ENCODE measurements at regions not wholly inside any gene's neighbourhood (a gene's known extent, or its start where the extent isn't known, plus 50 kb on each side); places are given as distances from the start of the nearest gene placed in this dataset.

DNA sequence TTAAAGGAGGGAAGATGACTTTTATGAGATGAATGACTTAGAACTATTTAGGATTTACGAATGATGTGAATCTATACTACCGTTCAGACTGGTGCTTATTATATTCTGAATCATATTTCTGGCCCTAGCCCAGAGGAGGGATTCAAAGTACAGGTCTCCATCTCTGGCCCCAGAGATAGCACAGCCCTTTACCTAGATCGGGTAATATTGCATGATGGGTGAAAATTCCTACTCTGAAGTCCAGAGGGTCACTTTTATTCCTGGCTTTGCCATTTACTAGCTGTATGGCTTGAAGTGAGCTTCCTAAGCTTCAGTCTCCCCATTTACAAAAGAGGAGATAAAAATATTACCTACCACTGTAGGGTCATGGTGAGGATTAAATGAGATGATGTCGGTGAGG is 135.8 kb upstream of the OSR1 start:
- no peak for DNase-seq (ENCODE audit: low read depth in 2 of 2)

DNA sequence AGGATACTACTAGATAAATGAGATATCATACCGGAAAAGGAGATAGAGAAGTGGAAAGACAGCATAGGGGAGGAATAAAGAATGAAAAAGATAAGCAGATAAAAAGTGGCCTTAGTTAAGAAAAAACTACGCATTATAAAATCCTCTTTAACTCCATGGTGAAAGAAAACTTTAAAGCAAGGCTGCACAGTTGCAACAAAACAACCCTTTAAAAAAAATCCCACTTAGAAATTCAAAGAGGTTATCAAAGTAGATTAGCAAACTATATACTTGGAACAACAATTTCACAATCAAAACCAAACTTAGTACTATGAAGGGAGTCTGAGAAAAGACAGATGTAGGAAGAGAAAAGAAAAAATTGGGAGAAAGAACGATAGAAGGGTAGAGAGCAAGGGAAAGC is 133.4 kb upstream of the OSR1 start:
- DNase-seq (ENCODE audit: low read depth in 2 of 2) = no peak

DNA sequence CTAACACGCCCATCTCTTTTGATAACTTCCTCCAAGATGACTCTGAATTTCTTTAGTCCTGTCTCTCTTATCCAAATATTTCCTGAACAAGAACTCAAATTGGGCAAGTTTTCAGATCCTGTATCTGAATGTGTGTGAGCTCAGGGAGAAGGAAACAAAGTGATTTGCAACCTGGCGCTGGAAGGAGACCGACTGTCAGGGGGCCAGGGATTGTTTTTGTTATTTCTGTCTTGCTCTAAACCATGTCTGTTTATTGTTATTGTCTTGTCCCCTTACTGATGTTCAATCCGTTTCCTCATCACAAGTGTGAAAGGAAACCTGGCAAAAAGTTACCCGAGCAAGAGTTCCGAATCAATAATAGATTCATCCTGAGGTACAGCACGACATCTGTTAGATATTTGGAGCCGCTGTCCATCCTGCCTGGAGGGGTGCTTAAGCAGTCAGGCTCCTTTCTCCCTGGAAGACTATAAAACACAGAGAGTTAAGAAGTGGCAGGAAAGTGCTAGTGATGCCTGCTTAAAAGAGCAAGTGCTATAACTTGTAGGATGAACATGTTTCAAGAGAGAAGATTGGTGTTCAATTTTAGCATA is 132.5 kb upstream of the OSR1 start:
- no peak for DNase-seq (ENCODE audit: low read depth in 2 of 2)

DNA sequence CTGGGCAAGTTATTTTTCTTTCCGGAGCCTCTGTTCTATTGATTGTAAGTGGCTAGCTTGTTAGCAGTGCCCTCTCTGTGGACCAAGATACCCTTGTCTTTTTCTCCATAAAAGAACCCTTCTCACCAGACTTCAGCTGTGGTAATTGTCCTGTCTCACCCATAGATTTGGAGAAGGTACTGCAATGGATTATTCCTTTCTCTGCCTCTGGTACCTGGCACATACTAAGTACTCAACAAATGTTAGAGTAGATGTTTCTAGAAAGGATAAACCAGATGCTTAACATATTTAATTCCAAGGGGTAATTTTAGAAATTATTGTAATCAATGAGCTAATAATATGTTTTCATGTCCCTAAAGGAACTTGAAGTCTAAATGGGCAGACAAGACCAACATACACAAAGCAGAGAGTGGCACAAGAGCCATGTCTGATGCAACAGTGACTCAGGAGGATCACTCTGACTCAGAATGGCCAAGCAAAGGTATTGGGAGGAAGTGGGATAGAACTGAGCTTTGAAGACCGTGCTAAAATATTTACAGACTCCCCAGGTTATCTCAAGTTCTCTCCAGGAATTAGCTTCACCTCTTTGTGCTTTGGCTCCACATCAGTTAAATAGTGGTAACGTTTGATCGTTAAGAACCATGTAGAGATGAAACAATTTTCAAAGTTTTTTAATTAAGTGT is 129.7 kb upstream of the OSR1 start:
- no peak for DNase-seq (ENCODE audit: low read depth in 2 of 2)

DNA sequence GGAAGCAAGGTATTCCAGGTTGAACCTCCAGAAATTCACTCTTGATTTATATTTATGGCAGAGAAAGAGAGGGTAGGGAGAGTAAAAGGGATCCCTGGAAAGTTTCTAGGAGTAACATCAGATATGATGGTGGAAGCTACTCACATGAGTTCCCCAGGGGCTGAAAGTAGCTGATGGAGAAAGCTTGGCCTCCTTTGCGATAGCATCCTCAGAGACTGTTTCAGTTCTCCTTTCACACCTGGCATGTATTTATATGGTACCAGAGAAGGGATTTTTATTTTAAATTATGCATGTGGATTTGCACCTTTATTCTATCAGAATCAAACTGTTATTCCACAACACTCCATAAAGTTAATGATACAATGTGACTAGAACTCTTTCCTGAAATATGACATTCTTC is 126.3 kb upstream of the OSR1 start:
- DNase-seq (ENCODE audit: low read depth in 2 of 2) = no peak

DNA sequence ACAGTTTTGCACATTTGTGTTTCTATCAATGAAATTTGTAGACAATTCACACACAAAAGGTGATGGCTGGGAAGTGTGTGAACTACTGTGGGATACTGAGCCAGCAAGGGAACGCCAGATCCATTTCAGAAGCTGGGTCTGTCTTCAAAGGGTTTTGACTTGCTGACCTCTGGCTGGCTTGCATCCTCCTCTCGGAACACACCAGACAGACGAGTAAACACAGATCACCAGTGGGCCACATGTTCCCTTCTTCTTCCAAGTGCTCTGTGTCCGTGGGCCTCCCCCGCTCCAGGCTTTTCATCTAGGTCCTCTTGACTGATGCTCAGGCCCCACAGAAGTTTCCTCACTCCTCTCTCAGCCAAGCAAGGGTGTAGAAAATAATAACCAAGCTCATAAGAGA is 122.2 kb upstream of the OSR1 start:
- DNase-seq (ENCODE audit: low read depth in 2 of 2) = no peak

DNA sequence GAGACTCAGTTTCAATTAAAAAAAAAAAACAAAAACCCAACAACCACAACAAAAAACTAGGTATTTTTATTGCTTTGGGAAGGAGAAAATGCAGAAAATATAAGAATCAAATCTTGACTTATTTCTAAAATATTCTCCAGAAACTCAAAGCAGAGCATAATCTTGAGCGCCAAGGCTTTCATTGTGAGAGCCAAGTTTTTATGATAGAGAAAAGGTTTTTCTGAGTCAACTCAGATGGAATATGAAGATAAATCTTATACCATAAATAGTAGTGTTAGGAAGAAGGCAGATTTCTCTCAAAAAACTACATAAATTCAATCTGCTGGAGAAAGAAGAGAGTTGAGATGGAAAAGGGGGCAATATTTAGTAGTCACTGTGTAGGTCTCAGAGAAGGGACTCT is 121.2 kb upstream of the OSR1 start:
- DNase-seq (ENCODE audit: low read depth in 2 of 2) = no peak

DNA sequence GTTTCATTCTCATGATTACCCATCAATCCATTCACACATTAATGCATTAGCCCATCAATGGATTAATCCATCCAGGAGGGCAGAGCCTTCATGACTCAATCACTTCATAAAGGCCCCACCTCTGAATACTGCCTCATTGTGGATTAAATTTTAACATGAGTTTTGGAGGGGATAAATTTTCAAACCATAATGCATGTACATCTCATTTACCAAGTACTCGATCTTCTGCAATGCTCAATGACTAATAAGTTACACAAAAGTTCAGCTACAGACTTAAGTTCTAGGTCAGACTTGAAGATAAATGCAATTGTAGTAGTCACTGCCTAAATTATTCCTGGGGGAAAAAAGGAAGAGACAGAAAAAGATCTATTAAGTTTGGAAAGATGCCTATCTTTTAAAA is 120.0 kb upstream of the OSR1 start:
- no peak for DNase-seq (ENCODE audit: low read depth in 2 of 2)

DNA sequence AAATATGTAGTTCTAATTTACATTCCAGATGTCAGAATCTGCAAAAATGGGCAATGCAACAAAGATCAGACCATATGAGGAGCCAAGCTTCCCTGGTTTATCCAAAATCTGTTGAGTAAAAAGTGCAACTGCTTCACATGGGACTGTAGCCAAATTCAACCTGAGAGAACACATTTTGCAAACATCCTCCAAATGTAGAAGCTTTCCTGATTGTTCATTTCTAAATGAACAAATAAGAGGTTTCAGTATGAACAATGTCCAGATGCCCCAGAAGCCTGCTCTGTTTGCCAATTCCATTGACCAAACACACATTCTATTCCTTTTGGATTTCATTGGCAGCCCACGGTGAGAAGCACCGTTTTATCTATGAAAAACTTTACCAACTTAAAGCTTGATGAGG is 117.9 kb upstream of the OSR1 start:
- no peak for DNase-seq (ENCODE audit: low read depth in 2 of 2)

DNA sequence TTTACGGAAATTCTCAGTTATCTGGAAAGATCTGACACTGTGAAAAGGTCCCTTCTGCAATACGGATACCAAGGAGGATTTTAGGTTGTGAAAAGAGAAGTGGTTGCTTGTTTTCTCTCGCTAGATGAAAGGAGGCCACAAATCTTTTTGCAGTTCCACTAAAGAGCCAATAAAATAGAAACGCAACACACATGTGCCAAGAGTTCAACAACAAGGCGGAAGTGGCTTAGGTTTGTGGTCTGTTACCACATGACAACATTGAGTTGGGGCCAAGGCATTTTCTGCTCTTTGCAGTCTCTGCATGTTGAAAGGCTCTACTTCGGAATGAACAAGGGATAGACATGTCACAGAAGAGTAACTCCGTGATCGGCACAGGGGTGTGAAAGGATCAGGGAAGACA is 115.7 kb upstream of the OSR1 start:
- peak in 1 of 2 donors; percentile 6 for DNase-seq (ENCODE audit: low read depth in 2 of 2)

DNA sequence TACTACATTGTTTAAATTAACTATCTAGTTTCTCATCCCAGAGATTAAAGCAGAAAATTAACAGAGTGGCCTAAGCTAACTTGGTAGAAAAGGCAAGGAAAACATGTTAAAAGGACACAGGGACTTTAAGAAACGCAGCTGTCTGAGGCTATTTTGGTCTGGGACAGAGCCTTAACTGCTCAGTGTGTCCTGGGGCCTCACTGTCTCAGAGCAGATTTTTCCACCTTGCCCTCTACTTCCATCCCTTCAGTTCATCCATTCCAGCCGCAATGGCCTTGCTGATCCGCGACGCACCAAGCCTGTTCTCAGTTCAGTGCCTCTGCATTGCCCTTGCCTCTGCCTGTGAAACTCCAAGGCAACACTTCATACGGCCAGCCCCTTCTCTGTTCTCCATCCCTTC is 114.9 kb upstream of the OSR1 start:
- no peak for DNase-seq (ENCODE audit: low read depth in 2 of 2)

DNA sequence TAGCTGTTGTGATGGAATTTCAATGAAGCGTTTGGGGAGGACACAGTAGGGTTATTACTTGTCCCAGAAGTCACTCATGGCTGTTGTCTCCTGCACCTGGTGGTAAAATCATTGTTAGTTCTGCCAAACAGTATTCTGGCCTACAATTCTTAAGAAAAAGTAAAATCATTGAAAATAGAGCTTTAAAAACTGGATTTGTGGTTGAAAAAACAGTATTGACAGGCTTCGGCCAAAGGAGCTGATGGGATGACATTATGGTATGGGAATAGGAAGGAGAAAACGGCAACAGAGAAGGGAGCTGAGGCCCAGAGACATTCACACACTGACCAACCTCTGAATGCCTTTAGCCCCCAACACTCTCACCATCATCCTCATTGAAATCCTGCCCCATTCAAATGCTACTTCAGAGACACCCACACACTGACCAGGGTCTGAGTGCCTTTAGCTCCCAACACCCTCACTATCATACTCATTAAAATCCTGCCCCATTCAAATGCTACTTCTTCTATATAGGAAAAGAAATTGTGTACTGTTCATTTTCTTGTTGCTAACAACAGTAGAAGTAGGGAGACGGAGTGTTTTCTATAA is 114.1 kb upstream of the OSR1 start:
- no peak for DNase-seq (ENCODE audit: low read depth in 2 of 2)

DNA sequence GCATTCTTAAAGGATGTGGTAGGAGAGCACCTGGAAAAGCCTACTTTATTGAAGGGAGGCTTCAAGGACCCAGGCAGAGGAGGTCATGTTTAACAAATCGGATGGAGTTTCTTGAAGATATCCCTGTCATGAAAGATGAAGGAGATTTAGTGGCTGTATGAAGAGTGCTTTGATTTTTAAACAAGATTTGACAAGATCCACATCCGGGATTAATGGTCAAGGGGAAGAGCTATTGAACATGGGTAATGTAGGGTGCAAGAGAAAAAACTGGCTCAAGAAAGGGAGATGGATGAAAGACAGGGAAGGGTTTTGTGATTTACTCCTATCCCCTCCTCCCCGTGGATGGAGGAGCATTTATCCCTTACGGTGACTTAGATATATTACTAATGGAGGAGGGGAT is 113.1 kb upstream of the OSR1 start:
- DNase-seq (ENCODE audit: low read depth in 2 of 2) = no peak

DNA sequence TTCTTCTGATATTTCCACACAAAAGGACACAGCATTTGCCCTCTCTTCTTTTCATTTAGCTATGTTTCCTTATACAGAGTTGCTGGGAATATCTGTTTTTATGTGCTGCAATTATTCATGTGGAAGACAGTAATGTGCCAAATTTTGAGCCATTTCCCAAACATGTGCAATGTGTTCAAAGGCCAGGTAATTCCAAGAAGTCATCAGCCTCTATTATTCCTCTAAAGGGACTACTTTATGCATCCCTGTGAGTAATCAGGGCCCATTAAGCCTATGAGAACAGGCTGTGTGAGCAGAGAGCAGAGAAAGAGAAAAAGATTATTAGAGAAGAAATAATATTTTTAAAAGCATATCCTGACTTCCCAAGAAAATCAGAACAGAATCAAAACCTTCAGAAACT is 107.6 kb upstream of the OSR1 start:
- DNase-seq (ENCODE audit: low read depth in 2 of 2) = no peak

DNA sequence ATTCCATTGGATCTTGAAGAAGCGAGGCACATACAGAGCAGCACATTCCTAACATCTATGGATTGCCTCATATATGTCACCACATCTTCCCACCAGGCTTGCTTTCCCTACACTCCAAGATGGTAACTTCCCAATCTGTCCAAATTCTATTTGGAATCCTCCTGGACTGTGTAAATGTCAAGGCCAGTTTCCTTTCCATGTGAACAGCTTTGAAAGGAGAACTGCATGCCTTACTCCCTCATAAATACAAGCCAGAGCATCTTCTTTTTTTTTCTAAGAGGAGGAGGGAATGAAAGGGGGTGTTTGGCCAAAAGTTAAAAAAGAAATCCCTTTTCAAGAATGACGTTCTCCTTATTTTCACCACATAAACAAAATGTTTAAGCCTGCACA is 103.8 kb upstream of the OSR1 start:
- no peak for DNase-seq (ENCODE audit: low read depth in 2 of 2)

DNA sequence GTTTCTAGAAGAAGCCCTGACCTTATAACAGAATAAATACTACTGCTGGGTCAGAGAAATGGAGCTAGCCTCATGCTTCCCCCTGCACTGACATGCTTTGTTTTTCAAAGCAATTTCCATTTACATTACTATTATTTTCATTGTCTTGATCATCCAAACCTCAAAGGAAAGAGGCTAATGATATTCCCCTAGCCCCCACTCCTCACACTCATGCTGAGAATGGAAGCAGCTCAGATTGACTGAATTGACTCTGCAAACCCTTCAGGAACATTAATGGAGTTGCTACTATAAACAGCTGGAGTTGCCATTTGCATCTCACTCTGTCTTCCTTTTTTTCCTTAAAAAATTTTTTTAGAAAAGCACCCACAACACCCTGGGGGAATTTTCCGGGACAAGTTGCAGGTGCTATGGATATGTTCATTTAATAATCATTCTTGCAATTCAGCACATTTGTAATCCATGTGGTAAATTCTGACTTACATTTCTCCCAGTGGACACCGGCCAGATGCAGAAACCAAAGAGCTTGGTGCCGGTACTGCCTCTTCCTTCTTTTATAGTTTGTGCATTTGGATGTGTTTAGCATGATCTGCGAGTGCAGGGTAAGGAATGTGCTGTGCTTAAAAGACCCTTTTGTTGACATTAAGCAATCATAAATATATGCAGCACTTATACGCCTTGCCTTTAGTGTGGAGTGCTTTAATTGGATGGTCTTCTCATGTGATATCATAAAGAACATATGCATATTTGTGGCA is 103.3 kb upstream of the OSR1 start:
- DNase-seq (ENCODE audit: low read depth in 2 of 2) = no peak

DNA sequence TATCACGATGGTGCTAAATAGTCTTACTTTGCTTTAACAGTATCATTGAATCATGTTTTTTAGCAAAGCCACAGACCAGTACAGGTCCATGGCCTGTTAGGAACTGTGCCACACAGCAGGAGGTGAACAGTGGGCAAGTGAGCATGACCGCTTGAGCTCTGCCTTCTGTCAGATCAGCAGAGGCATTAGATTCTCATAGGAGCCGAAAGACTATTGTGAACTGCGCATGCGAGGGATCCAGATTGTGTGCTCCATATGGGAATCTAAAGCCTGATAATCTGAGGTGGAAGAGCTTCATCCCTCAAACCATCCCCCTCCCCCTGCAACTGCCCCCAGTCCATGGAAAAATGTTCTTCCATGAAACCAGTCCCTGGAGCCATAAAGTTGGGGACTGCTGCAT is 102.3 kb upstream of the OSR1 start:
- no peak for DNase-seq (ENCODE audit: low read depth in 2 of 2)

DNA sequence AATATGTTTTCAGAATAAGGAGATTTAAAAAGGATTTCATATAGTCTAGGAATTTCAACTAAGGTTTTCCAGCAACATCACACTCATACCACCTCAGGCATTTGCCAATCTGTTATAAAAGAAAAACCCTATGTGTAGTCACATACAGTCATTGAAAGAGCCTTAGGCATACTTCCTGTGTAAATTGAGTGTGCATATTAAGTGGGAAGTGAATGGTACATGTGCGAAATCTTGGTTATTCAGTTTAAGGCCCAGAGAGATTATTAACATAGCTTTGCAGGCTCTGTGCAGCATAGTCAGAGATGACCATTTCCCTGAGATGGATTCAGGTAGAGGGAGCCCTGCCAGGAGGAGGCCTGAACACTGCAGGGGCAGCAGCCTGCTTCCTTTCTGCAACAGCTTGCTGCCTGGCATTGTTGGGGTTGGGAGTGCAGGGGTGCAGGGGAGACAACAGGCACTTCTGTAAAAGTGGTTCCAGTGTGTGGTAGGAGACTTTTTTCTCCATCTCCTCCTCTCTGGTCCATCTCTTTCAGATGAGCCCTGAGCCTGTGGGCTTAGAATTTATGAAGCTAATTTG is 100.1 kb upstream of the OSR1 start:
- DNase-seq (ENCODE audit: low read depth in 2 of 2) = no peak

DNA sequence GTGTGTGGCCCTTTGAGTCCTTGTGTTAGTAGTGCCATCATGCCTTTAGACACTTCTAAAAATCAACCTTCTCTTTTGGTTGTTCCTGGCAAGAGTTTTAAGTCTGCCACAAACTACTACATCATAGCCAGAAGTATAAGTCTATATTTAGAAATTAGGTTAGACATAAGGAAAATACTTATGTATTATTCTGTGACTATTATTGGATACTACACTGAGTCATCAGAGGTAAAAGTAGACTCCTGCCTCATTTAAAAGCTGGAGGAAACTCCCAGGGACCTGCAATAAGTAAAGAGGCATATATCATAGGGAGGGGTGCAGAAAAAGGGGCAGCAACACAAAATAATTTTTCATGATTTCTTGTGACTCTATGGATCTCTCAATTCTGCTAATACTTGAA is 99.4 kb upstream of the OSR1 start:
- DNase-seq (ENCODE audit: low read depth in 2 of 2) = no peak

DNA sequence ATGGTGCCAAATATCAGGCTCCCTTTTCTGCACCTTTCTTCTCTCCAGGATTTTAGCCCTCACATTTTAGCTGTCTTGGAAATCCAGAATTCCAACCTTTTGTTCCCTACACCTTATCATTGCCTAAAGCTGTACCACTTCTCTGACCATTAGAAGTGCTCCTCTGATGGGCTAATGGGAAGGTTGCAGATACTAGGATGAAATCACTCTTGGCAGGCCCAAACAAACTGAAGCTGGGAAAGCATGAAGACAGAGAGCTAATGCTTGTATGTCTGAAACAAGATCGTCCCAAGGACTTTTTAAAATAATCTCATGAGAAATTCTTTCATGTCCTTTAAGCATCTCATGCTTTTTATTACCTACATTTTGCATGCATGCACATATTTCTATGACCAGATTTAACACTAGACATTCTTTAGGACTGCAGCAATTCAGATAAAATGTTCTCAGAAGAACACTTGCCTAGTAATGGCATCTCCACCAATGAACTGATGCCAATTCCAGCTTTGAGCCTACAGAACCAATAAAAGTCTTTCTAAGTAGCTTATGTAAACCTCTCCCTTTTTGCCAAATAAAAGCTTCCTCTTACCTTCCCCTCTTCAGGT is 98.4 kb upstream of the OSR1 start:
- DNase-seq (ENCODE audit: low read depth in 2 of 2) = no peak

DNA sequence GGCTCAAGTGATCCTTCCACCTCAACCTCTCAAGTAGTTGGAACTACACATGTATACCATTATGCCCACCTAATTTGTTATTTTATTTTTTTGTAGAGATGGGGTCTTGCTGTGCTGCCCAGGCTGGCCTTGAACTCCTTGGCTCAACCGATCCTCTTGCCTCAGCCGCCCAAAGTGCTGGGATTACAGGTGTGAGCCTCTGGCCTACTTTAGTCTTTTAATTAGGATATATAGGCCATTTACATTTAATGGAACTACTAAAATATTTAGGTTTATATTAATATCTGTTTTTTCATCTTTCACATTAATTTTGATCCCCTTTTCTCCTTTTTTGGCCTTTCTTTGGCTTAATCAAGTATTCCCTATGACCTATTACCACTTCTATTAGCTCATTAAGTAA is 95.7 kb upstream of the OSR1 start:
- no peak for DNase-seq (ENCODE audit: low read depth in 2 of 2)

DNA sequence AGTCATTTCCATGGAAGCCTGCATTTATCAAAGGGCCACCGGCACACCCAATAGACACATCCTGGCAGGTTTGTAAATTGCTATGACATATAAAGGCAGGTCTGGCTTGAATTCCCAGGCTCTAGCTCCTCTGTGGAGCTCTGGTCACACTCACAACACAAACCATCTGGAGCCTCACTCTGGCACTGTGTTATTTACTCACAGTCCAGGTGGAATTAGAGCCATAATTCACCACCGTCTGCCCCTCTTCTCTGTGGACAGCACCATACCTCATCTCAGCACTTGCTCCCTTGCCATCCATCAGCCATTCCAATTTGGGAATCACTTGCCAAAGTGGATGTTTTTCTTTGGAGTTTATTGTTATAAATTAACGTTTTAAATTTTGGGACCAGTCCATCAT is 84.3 kb upstream of the OSR1 start:
- DNase-seq (ENCODE audit: low read depth in 2 of 2) = no peak

Measured in activated CD4-positive, alpha-beta T cell treated with anti-CD3 and anti-CD28 coated beads for 24 hours (primary cell).